DMS53 (cell line): ENCODE measurements at regions not wholly inside any gene's neighbourhood (a gene's known extent, or its start where the extent isn't known, plus 50 kb on each side); places are given as distances from the start of the nearest gene placed in this dataset.
"Not testable (repeated sequence)": the region's sequence is repeated elsewhere in the genome, so short reads cannot be mapped to it uniquely, and the experiment has no call there.

ENCODE experiments used
- DNase-seq: peaks from one replicate; lab custom pipeline; 2025; lab: John Stamatoyannopoulos, UW

GRCh38 chr15:53923741-53924140 is 54.5 kb upstream of the UNC13C start:
- not testable (repeated sequence) for DNase-seq

- DNase-seq: peak; percentile 57
Measured at GRCh38 chr15:53918180-53919079, 59.8 kb upstream of the UNC13C start.

GRCh38 chr15:53917109-53917508 is 61.1 kb upstream of the UNC13C start:
- DNase-seq: no peak

GRCh38 chr15:53911431-53911830 is 66.8 kb upstream of the UNC13C start:
- no peak for DNase-seq

GRCh38 chr15:53910852-53911251 is 67.4 kb upstream of the UNC13C start:
- no peak for DNase-seq

GRCh38 chr15:53910236-53910849 is 67.9 kb upstream of the UNC13C start:
- DNase-seq: peak; percentile 44

- DNase-seq: no peak
Measured at GRCh38 chr15:53903129-53903528, 75.1 kb upstream of the UNC13C start.

- peak; percentile 65 for DNase-seq
Measured at GRCh38 chr15:53893468-53893867, 84.8 kb upstream of the UNC13C start.

GRCh38 chr15:53891862-53892261 is 86.4 kb upstream of the UNC13C start:
- peak; percentile 49 for DNase-seq

GRCh38 chr15:53884441-53884840 is 93.8 kb upstream of the UNC13C start:
- DNase-seq: no peak

GRCh38 chr15:53882311-53882710 is 95.9 kb upstream of the UNC13C start:
- no peak for DNase-seq

GRCh38 chr15:53880357-53880756 is 97.9 kb upstream of the UNC13C start:
- DNase-seq: no peak

GRCh38 chr15:53875711-53876110 is 102.5 kb upstream of the UNC13C start:
- DNase-seq: no peak

- DNase-seq: peak; percentile 6
Measured at GRCh38 chr15:53875139-53875538, 103.1 kb upstream of the UNC13C start.

GRCh38 chr15:53872410-53872809 is 105.8 kb upstream of the UNC13C start:
- peak; percentile 58 for DNase-seq

- DNase-seq: no peak
Measured at GRCh38 chr15:53869806-53870073, 108.5 kb upstream of the UNC13C start.

- DNase-seq: peak; percentile 52
Measured at GRCh38 chr15:53869044-53869805, 109.0 kb upstream of the UNC13C start.

- no peak for DNase-seq
Measured at GRCh38 chr15:53862386-53862785, 102.9 kb upstream of the WDR72 start.

- DNase-seq: no peak
Measured at GRCh38 chr15:53861792-53862191, 102.3 kb upstream of the WDR72 start.

- DNase-seq: no peak
Measured at GRCh38 chr15:53851110-53851848, 91.8 kb upstream of the WDR72 start.

GRCh38 chr15:53847745-53848144 is 88.3 kb upstream of the WDR72 start:
- DNase-seq: no peak

GRCh38 chr15:53844634-53845033 is 85.2 kb upstream of the WDR72 start:
- DNase-seq: no peak
